Fibroblast of lung (primary cell): ENCODE measurements at regions not wholly inside any gene's neighbourhood (a gene's known extent, or its start where the extent isn't known, plus 50 kb on each side); places are given as distances from the start of the nearest gene placed in this dataset.

Experiments
- DNase-seq, 2 donors: peaks; one replicate each; pipeline versions ENCODE4 v3.0.0 to v3.0.0-alpha.2; 2010; ENCODE audit warnings: low read depth in 2 of 2
- H2AFZ ChIP-seq: 2 replicates; pipeline ENCODE4 v1.5.1; 2012; ENCODE audit warnings: low read length, control low read depth, inconsistent platforms
- H3K27ac ChIP-seq: 2 replicates; pipeline ENCODE4 v1.5.1; 2011; ENCODE audit warnings: low read length, control low read depth; ENCODE audit not compliant: insufficient read depth
- H3K27me3 ChIP-seq: 2 replicates; pipeline ENCODE4 v1.5.1; 2011; ENCODE audit warnings: mild to moderate bottlenecking, low read length; ENCODE audit not compliant: control insufficient read depth, insufficient read depth
- H3K36me3 ChIP-seq: 2 replicates; pipeline ENCODE4 v1.5.1; 2011; ENCODE audit warnings: low read length; ENCODE audit not compliant: control insufficient read depth, insufficient read depth
- H3K4me1 ChIP-seq: 2 replicates; pipeline ENCODE4 v1.5.1; 2011; ENCODE audit warnings: low read length; ENCODE audit not compliant: control insufficient read depth, insufficient read depth; ENCODE audit errors: extremely low read depth
- H3K4me2 ChIP-seq: 2 replicates; pipeline ENCODE4 v1.5.1; 2011; ENCODE audit warnings: low read length, control low read depth; ENCODE audit not compliant: insufficient read depth; ENCODE audit errors: extremely low read depth
- H3K4me3 ChIP-seq, 4 experiments: fragments of 200-600 bp in 1 of 4; sonication (generic) in 1 of 4; replicated peaks in 1 of 4; 2 replicates each; pipeline ENCODE4 v1.5.1; 2011 to 2016; ENCODE audit warnings: low read length in 4 of 4, low read depth in 3 of 4, mild to moderate bottlenecking in 3 of 4, control low read depth in 2 of 4, inconsistent platforms in 1 of 4, mixed read lengths in 1 of 4; ENCODE audit not compliant: insufficient read depth in 1 of 4; ENCODE audit errors: control extremely low read depth in 1 of 4
- H3K79me2 ChIP-seq: 2 replicates; pipeline ENCODE4 v1.5.1; 2012; ENCODE audit warnings: mild to moderate bottlenecking, low read length, inconsistent platforms; ENCODE audit not compliant: control insufficient read depth, insufficient read depth
- H3K9ac ChIP-seq: 2 replicates; pipeline ENCODE4 v1.5.1; 2011; ENCODE audit warnings: mild to moderate bottlenecking, low read length, control low read depth; ENCODE audit not compliant: insufficient read depth
- H3K9me3 ChIP-seq: 2 replicates; pipeline ENCODE4 v1.5.1; 2012; ENCODE audit warnings: low read depth, low read length; ENCODE audit not compliant: control insufficient read depth, insufficient read depth
- H4K20me1 ChIP-seq: 2 replicates; pipeline ENCODE4 v1.5.1; 2011; ENCODE audit warnings: low read length; ENCODE audit not compliant: control insufficient read depth, insufficient read depth; ENCODE audit errors: extremely low read depth
- CTCF ChIP-seq, 2 donors: IDR thresholded peaks in 1 of 2; conservative IDR thresholded peaks in 1 of 2; 1 replicate in 1 of 2; 2 replicates in 1 of 2; pipeline ENCODE4 v1.5.1; 2011 to 2012; ENCODE audit warnings: low read length in 2 of 2, control low read depth in 1 of 2, inconsistent platforms in 1 of 2, low read depth in 1 of 2, mild to moderate bottlenecking in 1 of 2
- EZH2 ChIP-seq: IDR thresholded peaks from 2 replicates; pipeline ENCODE4 v1.5.1; 2012; ENCODE audit warnings: low read length, control low read depth, mild to moderate bottlenecking; ENCODE audit errors: missing control alignments

- no peak for DNase-seq
- no peaks in the 10 kb centered on the region for H4K20me1 ChIP-seq
- no peak for TF ChIP-seq EZH2
- no peak for TF ChIP-seq CTCF (conservative IDR thresholded peaks at IDR 0.05 in 1 of 2, IDR thresholded peaks at IDR 0.05 in 1 of 2; ENCODE audit: low read depth in 1 of 2, low read length in 2 of 2)
- H3K9me3 ChIP-seq = no peaks in the 10 kb centered on the region
- no peaks in the 10 kb centered on the region for H3K36me3 ChIP-seq
- no peak overlapping the region for H3K9ac ChIP-seq
- no peak overlapping the region for H2AFZ ChIP-seq
- H3K27me3 ChIP-seq = no peaks in the 10 kb centered on the region
- no peak overlapping the region for H3K4me3 ChIP-seq
- H3K27ac ChIP-seq = peak overlapping the region; percentile 35
- H3K4me2 ChIP-seq = no peak overlapping the region
- peaks cover 15% of the 10 kb centered on the region for H3K4me1 ChIP-seq
- H3K79me2 ChIP-seq = no peaks in the 10 kb centered on the region
Observed at GRCh38 chr6:4403023-4403752, 267.8 kb upstream of the ECI2 start.

GRCh38 chr6:4402477-4402976, 267.2 kb upstream of the ECI2 start:
- TF ChIP-seq EZH2 (no peak), CTCF (conservative IDR thresholded peaks at IDR 0.05 in 1 of 2, IDR thresholded peaks at IDR 0.05 in 1 of 2; ENCODE audit: low read depth in 1 of 2, low read length in 2 of 2) (no peak)
- no peaks in the 10 kb centered on the region for H3K79me2 ChIP-seq
- peak overlapping the region; percentile 61 for H3K4me2 ChIP-seq
- no peak overlapping the region for H3K4me3 ChIP-seq
- peak; percentile 87 to 89 for DNase-seq
- H3K9me3 ChIP-seq = no peaks in the 10 kb centered on the region
- H3K9ac ChIP-seq = no peak overlapping the region
- H3K27ac ChIP-seq = peak overlapping the region; percentile 35
- H2AFZ ChIP-seq = peak overlapping the region; percentile 37
- H4K20me1 ChIP-seq = no peaks in the 10 kb centered on the region
- H3K4me1 ChIP-seq = peaks cover 15% of the 10 kb centered on the region
- no peaks in the 10 kb centered on the region for H3K27me3 ChIP-seq
- H3K36me3 ChIP-seq = no peaks in the 10 kb centered on the region

GRCh38 chr6:4401408-4402368, 266.3 kb upstream of the ECI2 start:
- no peak overlapping the region for H2AFZ ChIP-seq
- H3K9ac ChIP-seq = no peak overlapping the region
- H3K36me3 ChIP-seq = no peaks in the 10 kb centered on the region
- H3K4me3 ChIP-seq = no peak overlapping the region
- no peaks in the 10 kb centered on the region for H3K27me3 ChIP-seq
- TF ChIP-seq CTCF (conservative IDR thresholded peaks at IDR 0.05 in 1 of 2, IDR thresholded peaks at IDR 0.05 in 1 of 2; ENCODE audit: low read depth in 1 of 2, low read length in 2 of 2) = no peak
- peak; percentile 25 to 66 for DNase-seq
- no peaks in the 10 kb centered on the region for H3K79me2 ChIP-seq
- H3K27ac ChIP-seq = peak overlapping the region; percentile 35
- H3K4me1 ChIP-seq = peaks cover 15% of the 10 kb centered on the region
- no peaks in the 10 kb centered on the region for H4K20me1 ChIP-seq
- H3K9me3 ChIP-seq = no peaks in the 10 kb centered on the region
- peak overlapping the region; percentile 61 for H3K4me2 ChIP-seq
